Activated naive CD8-positive, alpha-beta T cell treated with anti-CD3 and anti-CD28 coated beads, Interleukin-2, amount 10 ng/mL, durations not matched to agents 7 days and 5 days (primary cell): ENCODE measurements at regions not wholly inside any gene's neighbourhood (a gene's known extent, or its start where the extent isn't known, plus 50 kb on each side); places are given as distances from the start of the nearest gene placed in this dataset.

Source experiments
- ATAC-seq: fragments of 150-1000 bp; cut with Tn5 transposase; one replicate; pipeline ENCODE4 v1.10.0; 2021; ENCODE audit warnings: low read depth, moderate library complexity
- POLR2A ChIA-PET: fragments of 350-600 bp; sonication (Branson Sonifier 250); formaldehyde crosslinking; loops from one replicate; lab custom pipeline; 2021; ENCODE audit warnings: antibody characterized with exemption; lab: Charles Lee
- DNase-seq: peaks from one replicate; pipeline ENCODE4 v3.0.0; 2021
- H3K27ac Mint-ChIP-seq: one replicate; pipeline ENCODE4 v1.8.0; 2022; ENCODE audit warnings: mild to moderate bottlenecking, mixed read lengths
- H3K27me3 Mint-ChIP-seq: one replicate; pipeline ENCODE4 v1.8.0; 2022; ENCODE audit warnings: mild to moderate bottlenecking, moderate library complexity, mixed read lengths
- H3K36me3 Mint-ChIP-seq: one replicate; pipeline ENCODE4 v1.8.0; 2021; ENCODE audit warnings: mild to moderate bottlenecking, mixed read lengths
- H3K4me1 Mint-ChIP-seq: one replicate; pipeline ENCODE4 v1.8.0; 2021; ENCODE audit warnings: mixed read lengths
- H3K4me3 Mint-ChIP-seq: one replicate; pipeline ENCODE4 v1.8.0; 2022; ENCODE audit warnings: mild to moderate bottlenecking, moderate library complexity, mixed read lengths
- H3K9me3 Mint-ChIP-seq: one replicate; pipeline ENCODE4 v1.8.0; 2021; ENCODE audit warnings: mixed read lengths

GRCh38 chr21:29453511-29453910 is 154.8 kb downstream of the BACH1 start:
- Mint-ChIP-seq H3K4me1 (peaks cover 13% of the 10 kb centered on the region), H3K9me3 (peaks cover 6% of the 10 kb centered on the region), H3K4me3 (no peak overlapping the region), H3K36me3 (peaks cover 14% of the 10 kb centered on the region), H3K27ac (no peak overlapping the region), H3K27me3 (no peaks in the 10 kb centered on the region)
- ATAC-seq (no peak), DNase-seq (no peak)
- POLR2A ChIA-PET, result no interaction called here

GRCh38 chr21:29454179-29454578 is 155.5 kb downstream of the BACH1 start:
- Mint-ChIP-seq H3K9me3 (peaks cover under 1% of the 10 kb centered on the region), H3K4me1 (peaks cover 9% of the 10 kb centered on the region), H3K4me3 (no peak overlapping the region), H3K27me3 (no peaks in the 10 kb centered on the region), H3K36me3 (peaks cover 9% of the 10 kb centered on the region), H3K27ac (no peak overlapping the region)
- ATAC-seq (no peak), DNase-seq (no peak)
- POLR2A ChIA-PET, result no interaction called here

DNA sequence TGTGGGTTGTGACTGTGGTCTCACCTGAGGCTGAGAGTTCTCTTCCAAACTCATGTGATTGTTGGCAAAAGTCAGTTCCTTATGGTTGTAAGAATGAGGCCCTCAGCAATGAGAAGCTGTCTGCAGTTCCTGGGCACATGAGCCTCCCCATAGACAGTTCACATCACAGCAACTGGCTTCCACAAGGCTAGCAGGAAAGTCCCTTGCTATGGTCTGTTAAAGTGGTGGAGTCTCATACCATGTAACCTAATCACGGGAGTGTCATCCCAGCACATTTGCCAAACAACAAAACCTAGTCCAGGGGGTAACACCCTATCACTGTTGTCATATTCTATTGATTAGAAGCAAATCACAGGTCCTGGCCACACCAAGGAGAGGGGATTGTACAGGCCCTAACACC is 163.8 kb downstream of the BACH1 start:
- Mint-ChIP-seq H3K27me3 (no peaks in the 10 kb centered on the region), H3K27ac (no peak overlapping the region), H3K4me3 (no peak overlapping the region), H3K36me3 (peaks cover 9% of the 10 kb centered on the region), H3K9me3 (no peaks in the 10 kb centered on the region), H3K4me1 (no peaks in the 10 kb centered on the region)
- DNase-seq, result no peak
- no peak for ATAC-seq
- POLR2A ChIA-PET, result no interaction called here

DNA sequence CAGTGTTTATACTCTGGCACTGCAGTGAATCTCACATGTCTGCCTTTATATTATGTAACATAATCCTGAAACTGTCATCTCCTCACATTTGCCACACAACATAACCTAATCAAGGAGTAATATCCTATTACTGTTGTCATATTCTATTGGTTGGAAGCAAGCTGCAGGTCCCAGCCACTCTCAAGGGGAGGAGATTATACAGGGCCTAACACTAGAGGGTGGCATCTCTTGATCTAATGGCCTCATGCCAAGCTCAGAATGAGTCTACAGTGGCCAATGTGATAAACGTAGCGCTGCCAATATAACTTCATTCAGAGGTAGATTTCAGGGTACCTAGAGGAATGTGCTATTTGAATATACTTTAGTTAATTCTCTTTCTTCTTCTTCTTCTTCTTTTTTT is 166.8 kb downstream of the BACH1 start:
- Mint-ChIP-seq H3K36me3 (peaks cover 8% of the 10 kb centered on the region), H3K9me3 (no peaks in the 10 kb centered on the region), H3K27me3 (no peaks in the 10 kb centered on the region), H3K4me1 (no peaks in the 10 kb centered on the region), H3K4me3 (no peak overlapping the region), H3K27ac (no peak overlapping the region)
- ATAC-seq (no peak), DNase-seq (no peak)
- POLR2A ChIA-PET, result no interaction called here

DNA sequence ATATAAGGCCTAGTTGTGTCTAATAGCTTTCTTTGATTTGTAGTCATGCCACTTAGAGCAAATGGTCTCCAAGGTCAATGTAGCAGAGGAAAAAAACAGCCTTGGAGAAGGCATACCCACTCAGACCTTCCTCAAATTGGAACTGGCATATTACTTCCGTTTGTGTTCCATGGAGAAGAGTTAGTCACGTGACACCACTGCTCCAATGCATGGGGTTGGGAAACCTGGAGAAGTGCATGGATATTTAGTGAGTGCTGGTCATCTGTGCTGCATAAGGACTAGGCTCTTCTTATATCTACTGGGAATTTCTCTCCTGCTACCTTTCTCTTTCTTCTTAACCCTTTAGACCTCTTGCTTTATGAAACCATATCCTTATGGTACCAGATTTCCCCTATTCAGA is 167.8 kb downstream of the BACH1 start:
- H3K27ac Mint-ChIP-seq, result no peak overlapping the region
- H3K4me1 Mint-ChIP-seq, result no peaks in the 10 kb centered on the region
- peaks cover 4% of the 10 kb centered on the region for H3K36me3 Mint-ChIP-seq
- H3K4me3 Mint-ChIP-seq, result no peak overlapping the region
- H3K9me3 Mint-ChIP-seq, result no peaks in the 10 kb centered on the region
- ATAC-seq (no peak), DNase-seq (no peak)
- H3K27me3 Mint-ChIP-seq, result no peaks in the 10 kb centered on the region
- POLR2A ChIA-PET, result interaction anchor here (0.5 kb wide), 1 partner anchor 379 kb away, joined by 6 read pairs; no protein-coding TSS in a partner anchor

DNA sequence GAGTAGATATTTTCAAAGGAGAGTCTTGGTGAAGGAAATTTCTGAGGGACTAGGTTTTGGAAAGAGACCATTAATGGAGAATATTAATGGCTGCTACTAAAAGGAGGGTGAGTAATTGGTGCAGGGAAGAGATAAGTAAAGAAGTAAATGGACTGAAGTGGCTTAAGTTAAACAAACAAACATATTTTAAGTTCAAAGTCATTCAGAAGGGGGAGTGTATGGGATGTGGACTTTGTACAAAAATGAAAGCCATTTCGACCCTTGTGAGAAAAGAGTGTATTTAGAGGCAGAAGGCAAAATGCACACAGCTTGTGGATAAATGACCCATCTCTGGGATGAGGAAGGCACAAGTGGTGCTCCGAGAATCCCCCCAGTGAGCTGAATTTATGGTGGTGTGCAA is 171.7 kb downstream of the BACH1 start:
- POLR2A ChIA-PET, result no interaction called here
- no peak for ATAC-seq
- peaks cover 4% of the 10 kb centered on the region for H3K36me3 Mint-ChIP-seq
- no peaks in the 10 kb centered on the region for H3K9me3 Mint-ChIP-seq
- DNase-seq, result no peak
- H3K4me3 Mint-ChIP-seq, result no peak overlapping the region
- no peaks in the 10 kb centered on the region for H3K4me1 Mint-ChIP-seq
- H3K27ac Mint-ChIP-seq, result no peak overlapping the region
- no peaks in the 10 kb centered on the region for H3K27me3 Mint-ChIP-seq

DNA sequence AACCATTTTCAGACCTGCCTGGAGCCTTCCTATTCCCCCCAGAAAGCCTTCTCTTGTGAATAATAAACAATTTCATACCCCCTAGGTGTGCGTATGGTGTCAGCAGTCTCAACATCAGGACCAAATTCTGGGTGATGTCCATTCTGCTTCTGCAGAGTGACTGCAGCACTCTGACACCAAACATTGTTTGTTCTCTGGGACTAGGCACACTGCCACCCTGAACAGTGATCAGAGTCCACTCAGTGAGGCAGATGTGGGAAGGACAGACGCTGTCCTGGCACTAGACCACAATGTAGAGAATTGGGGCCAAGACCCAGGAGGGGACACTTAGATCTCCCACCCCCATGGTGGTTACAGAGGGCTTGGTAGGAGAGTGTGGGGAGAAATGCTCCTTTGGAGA is 175.1 kb downstream of the BACH1 start:
- POLR2A ChIA-PET, result no interaction called here
- ATAC-seq (no peak), DNase-seq (no peak)
- H3K27ac Mint-ChIP-seq, result no peak overlapping the region
- no peaks in the 10 kb centered on the region for H3K27me3 Mint-ChIP-seq
- peaks cover 5% of the 10 kb centered on the region for H3K4me1 Mint-ChIP-seq
- H3K36me3 Mint-ChIP-seq, result peaks cover 1% of the 10 kb centered on the region
- no peaks in the 10 kb centered on the region for H3K9me3 Mint-ChIP-seq
- no peak overlapping the region for H3K4me3 Mint-ChIP-seq

DNA sequence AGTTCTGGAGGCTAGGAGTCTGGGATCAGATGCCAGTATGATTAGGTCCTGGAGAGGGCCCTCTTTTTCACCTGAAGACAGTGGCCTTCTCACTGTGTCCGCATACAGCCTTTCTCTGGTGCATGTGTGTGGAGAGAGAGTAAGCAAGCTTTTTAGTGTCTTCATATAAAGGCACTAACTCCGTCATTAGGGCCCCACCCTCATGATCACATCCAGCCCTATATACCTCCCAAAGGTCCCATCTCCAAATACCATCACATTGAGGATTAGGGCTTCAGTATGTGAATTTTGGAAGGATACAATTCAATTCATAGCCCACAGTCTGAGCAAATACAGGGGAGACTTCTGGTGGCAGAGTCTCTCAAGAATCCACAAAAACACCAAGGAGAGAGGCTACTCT is 176.6 kb downstream of the BACH1 start:
- Mint-ChIP-seq H3K4me3 (no peak overlapping the region), H3K27ac (peak overlapping the region; percentile 19), H3K36me3 (peaks cover 1% of the 10 kb centered on the region), H3K9me3 (no peaks in the 10 kb centered on the region), H3K4me1 (peaks cover 5% of the 10 kb centered on the region), H3K27me3 (no peaks in the 10 kb centered on the region)
- no peak for DNase-seq
- POLR2A ChIA-PET, result no interaction called here
- ATAC-seq, result no peak

DNA sequence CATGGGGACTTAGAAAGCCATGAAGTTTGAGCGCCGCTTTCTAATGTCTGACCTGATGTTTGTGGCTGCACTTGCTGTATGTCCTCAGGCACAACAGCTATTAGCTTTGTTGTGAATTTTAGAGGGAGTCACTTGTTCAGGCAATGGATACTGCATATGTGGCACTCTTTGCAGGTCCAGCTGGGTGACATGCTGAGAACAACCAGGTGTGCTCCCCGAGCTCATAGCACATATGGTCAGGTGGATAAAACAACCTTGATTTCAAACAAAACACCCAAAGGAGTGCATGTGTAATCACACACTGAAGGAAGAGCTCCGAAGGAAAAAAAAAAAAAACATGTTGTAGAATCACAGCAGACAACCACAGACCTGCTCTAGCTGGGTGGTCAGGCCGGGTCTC is 178.6 kb downstream of the BACH1 start:
- Mint-ChIP-seq H3K27ac (no peak overlapping the region), H3K4me1 (peaks cover 5% of the 10 kb centered on the region)

DNA sequence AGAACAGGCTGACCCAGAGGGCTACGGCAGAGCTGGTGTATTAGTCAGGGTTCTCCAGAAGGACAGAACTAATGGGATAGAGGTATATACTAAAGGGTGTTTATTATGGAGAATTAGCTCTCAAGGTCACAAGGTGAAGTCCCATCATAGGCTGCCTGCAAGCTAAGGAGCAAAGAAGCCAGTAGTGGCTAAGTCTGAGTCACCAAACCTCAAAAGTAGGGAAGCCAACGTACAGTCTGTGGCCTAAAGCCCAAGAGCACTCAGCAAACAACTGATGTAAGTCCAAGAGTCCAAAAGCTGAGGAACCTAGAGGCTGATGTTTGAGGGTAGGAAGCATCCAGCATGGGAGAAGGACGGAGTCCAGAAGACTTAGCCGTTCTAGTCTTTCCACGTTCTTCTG is 179.2 kb downstream of the BACH1 start:
- POLR2A ChIA-PET, result no interaction called here
- ATAC-seq (no peak), DNase-seq (no peak)
- Mint-ChIP-seq H3K27ac (no peak overlapping the region), H3K9me3 (no peaks in the 10 kb centered on the region), H3K27me3 (no peaks in the 10 kb centered on the region), H3K4me3 (no peak overlapping the region), H3K4me1 (peaks cover 5% of the 10 kb centered on the region), H3K36me3 (peaks cover 4% of the 10 kb centered on the region)

More for the DNA sequence above, 178.6 kb downstream of the BACH1 start:
- no peak overlapping the region for H3K4me3 Mint-ChIP-seq
- no peaks in the 10 kb centered on the region for H3K27me3 Mint-ChIP-seq
- POLR2A ChIA-PET, result no interaction called here
- DNase-seq, result no peak
- no peaks in the 10 kb centered on the region for H3K9me3 Mint-ChIP-seq
- peaks cover 1% of the 10 kb centered on the region for H3K36me3 Mint-ChIP-seq
- no peak for ATAC-seq

DNA sequence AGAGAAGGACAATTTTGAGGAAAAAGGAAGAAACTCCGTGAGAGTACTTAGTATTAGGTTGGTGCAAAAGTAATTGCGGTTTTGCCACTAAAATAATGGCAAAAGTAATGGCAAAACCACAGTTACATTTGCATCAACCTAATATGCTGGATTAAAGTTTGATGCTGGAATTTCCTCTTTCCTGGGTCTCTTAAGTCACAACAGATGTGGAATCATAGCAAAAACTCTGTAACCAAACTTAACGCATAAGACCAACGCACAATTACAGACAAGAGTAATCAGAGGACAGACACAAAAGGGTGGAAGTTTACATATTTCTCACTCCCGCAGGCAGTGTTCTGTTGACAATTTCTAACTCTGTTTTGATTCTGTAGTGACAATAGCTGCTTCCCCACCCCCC is 182.4 kb downstream of the BACH1 start:
- POLR2A ChIA-PET, result no interaction called here
- no peak for ATAC-seq
- H3K4me1 Mint-ChIP-seq, result peaks cover 5% of the 10 kb centered on the region
- no peak overlapping the region for H3K4me3 Mint-ChIP-seq
- H3K36me3 Mint-ChIP-seq, result peaks cover 6% of the 10 kb centered on the region
- no peak for DNase-seq
- no peak overlapping the region for H3K27ac Mint-ChIP-seq
- no peaks in the 10 kb centered on the region for H3K27me3 Mint-ChIP-seq
- H3K9me3 Mint-ChIP-seq, result peaks cover 9% of the 10 kb centered on the region

GRCh38 chr21:29481641-29482040 is 182.9 kb downstream of the BACH1 start:
- POLR2A ChIA-PET, result no interaction called here
- H3K4me1 Mint-ChIP-seq, result peaks cover 3% of the 10 kb centered on the region
- no peak overlapping the region for H3K4me3 Mint-ChIP-seq
- H3K27ac Mint-ChIP-seq, result no peak overlapping the region
- H3K27me3 Mint-ChIP-seq, result no peaks in the 10 kb centered on the region
- DNase-seq, result no peak
- H3K9me3 Mint-ChIP-seq, result peaks cover 9% of the 10 kb centered on the region
- H3K36me3 Mint-ChIP-seq, result peaks cover 6% of the 10 kb centered on the region
- no peak for ATAC-seq

DNA sequence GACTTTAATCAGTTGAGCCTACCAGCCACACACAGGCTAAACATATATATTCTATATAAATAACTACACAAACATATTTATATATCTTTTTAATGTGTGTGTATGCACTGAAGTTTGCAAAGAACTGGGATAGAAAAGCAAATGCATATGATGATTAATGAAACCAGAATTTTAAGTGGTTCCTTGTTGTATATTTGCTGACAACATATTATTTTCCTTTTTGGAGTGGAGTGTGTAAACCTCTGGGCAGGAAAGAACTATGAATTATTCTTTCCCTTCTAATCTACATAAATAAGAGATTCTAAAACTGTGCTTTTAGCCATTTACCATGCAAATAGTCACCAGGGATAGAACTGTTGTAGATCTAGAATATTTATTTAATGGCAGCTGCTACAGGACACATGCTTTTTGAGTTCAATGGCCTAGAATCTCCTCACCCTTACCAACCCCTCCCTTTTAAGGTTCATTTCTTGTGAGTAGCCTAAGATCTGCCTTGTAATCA is 187.6 kb downstream of the BACH1 start:
- H3K27me3 Mint-ChIP-seq, result no peaks in the 10 kb centered on the region
- POLR2A ChIA-PET, result no interaction called here
- H3K4me1 Mint-ChIP-seq, result no peaks in the 10 kb centered on the region
- peaks cover 9% of the 10 kb centered on the region for H3K9me3 Mint-ChIP-seq
- H3K4me3 Mint-ChIP-seq, result no peak overlapping the region
- peaks cover 8% of the 10 kb centered on the region for H3K36me3 Mint-ChIP-seq
- ATAC-seq, result no peak
- H3K27ac Mint-ChIP-seq, result no peak overlapping the region
- DNase-seq, result no peak
